A673 (cell line): ENCODE measurements at regions not wholly inside any gene's neighbourhood (a gene's known extent, or its start where the extent isn't known, plus 50 kb on each side); places are given as distances from the start of the nearest gene placed in this dataset.

Experiments used
- BruUV-seq: library from RNA; stranded (reverse); fragments of 400-500 nt; replicated peaks from 2 replicates; lab custom pipeline; 2021; lab: Mats Ljungman, UMichigan
- CTCF ChIA-PET: fragments of 300-600 bp; sonication (Branson Sonifier 250); formaldehyde crosslinking; loops from one replicate; lab custom pipeline; 2022; ENCODE audit warnings: antibody characterized with exemption; lab: Charles Lee
- POLR2A ChIA-PET: fragments of 300-600 bp; sonication (Branson Sonifier 250); formaldehyde crosslinking; loops from one replicate; lab custom pipeline; 2022; ENCODE audit warnings: antibody characterized with exemption; ENCODE audit not compliant: low non-redundant PET; lab: Charles Lee
- DNase-seq: peaks from one replicate; pipeline ENCODE4 v3.0.0-alpha.2; 2015; ENCODE audit warnings: low spot score
- H3K27ac ChIP-seq: fragments of 200-600 bp; sonication (generic); 2 replicates; pipeline ENCODE4 v1.5.1; 2016; ENCODE audit warnings: mixed run types, low read depth, mild to moderate bottlenecking, mixed read lengths, antibody characterized with exemption, low read length; ENCODE audit not compliant: poor library complexity, severe bottlenecking
- H3K27me3 ChIP-seq: fragments of 200-600 bp; sonication (generic); replicated peaks from 2 replicates; pipeline ENCODE4 v1.6.1; 2017; ENCODE audit warnings: mixed run types, low read depth, mild to moderate bottlenecking, mixed read lengths, antibody characterized with exemption, low read length; ENCODE audit not compliant: insufficient read depth, poor library complexity
- H3K36me3 ChIP-seq: fragments of 200-600 bp; sonication (generic); 2 replicates; pipeline ENCODE4 v1.6.1; 2016; ENCODE audit warnings: mixed run types, mild to moderate bottlenecking, mixed read lengths, antibody characterized with exemption, low read length; ENCODE audit not compliant: insufficient read depth, poor library complexity, severe bottlenecking
- H3K4me1 ChIP-seq: fragments of 200-600 bp; sonication (generic); 2 replicates; pipeline ENCODE4 v1.6.1; 2017; ENCODE audit warnings: mixed run types, mild to moderate bottlenecking, mixed read lengths, antibody characterized with exemption, low read length; ENCODE audit not compliant: insufficient read depth, poor library complexity, severe bottlenecking
- H3K4me3 ChIP-seq: fragments of 200-600 bp; sonication (generic); 2 replicates; pipeline ENCODE4 v1.5.1; 2016; ENCODE audit warnings: low read depth, mixed run types, mild to moderate bottlenecking, mixed read lengths, low read length; ENCODE audit not compliant: poor library complexity, severe bottlenecking
- H3K9me3 ChIP-seq: fragments of 200-600 bp; sonication (generic); 2 replicates; pipeline ENCODE4 v1.6.1; 2016; ENCODE audit warnings: mixed run types, low read depth, mild to moderate bottlenecking, mixed read lengths, antibody characterized with exemption, low read length; ENCODE audit not compliant: poor library complexity, severe bottlenecking
- EZH2 ChIP-seq: fragments of 200-600 bp; sonication (generic); IDR thresholded peaks from 2 replicates; pipeline ENCODE4 v1.6.1; 2017; ENCODE audit warnings: borderline replicate concordance, low read depth, mild to moderate bottlenecking, mixed read lengths, antibody characterized with exemption, low read length; ENCODE audit not compliant: poor library complexity, severe bottlenecking
- intact Hi-C: fragments of 100-400 bp; cut with micrococcal nuclease; formaldehyde crosslinking; loops from one replicate; pipeline ENCODE4 v1.10.0; 2022; ENCODE audit not compliant: unreplicated experiment
- TF ChIP-seq, protein P1 (sequence below): fragments of 300-800, 200-600 bp; sonication (generic); conservative IDR thresholded peaks from 2 replicates; pipeline ENCODE4 v1.5.1; 2017; ENCODE audit warnings: low read depth, mild to moderate bottlenecking, antibody characterized with exemption, low read length, moderate library complexity, mixed read lengths

DNA sequence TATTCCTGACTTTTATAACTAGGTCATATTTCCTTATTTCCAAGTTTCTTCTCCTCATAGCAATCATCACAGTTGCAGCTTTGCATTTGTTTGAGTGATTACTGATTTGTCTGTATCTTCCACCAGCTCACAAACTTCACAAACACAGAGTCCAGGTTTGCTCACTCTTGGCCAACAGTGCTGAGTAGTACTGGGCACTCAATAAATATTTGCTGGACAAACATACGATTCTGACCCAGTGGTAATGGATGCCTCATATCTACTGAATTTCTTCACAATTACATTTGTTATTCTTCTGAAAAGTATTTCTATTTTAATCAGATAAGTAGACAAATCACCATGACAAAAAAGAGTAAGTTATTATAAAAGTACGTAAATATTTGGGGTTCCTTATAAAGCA is 516.3 kb downstream of the TDRD15 start:
- BruUV-seq, result no TSS peak
- no peak overlapping the region for H3K4me3 ChIP-seq
- no peaks in the 10 kb centered on the region for H3K9me3 ChIP-seq
- no peak overlapping the region for H3K27ac ChIP-seq
- CTCF ChIA-PET, result no interaction called here
- H3K4me1 ChIP-seq, result no peaks in the 10 kb centered on the region
- intact Hi-C loops, result no loop called here
- peaks cover 2% of the 10 kb centered on the region for H3K27me3 ChIP-seq
- TF ChIP-seq, protein P1, sequence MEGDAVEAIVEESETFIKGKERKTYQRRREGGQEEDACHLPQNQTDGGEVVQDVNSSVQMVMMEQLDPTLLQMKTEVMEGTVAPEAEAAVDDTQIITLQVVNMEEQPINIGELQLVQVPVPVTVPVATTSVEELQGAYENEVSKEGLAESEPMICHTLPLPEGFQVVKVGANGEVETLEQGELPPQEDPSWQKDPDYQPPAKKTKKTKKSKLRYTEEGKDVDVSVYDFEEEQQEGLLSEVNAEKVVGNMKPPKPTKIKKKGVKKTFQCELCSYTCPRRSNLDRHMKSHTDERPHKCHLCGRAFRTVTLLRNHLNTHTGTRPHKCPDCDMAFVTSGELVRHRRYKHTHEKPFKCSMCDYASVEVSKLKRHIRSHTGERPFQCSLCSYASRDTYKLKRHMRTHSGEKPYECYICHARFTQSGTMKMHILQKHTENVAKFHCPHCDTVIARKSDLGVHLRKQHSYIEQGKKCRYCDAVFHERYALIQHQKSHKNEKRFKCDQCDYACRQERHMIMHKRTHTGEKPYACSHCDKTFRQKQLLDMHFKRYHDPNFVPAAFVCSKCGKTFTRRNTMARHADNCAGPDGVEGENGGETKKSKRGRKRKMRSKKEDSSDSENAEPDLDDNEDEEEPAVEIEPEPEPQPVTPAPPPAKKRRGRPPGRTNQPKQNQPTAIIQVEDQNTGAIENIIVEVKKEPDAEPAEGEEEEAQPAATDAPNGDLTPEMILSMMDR, result no peak
- TF ChIP-seq EZH2, result no peak
- H3K36me3 ChIP-seq, result no peaks in the 10 kb centered on the region
- POLR2A ChIA-PET, result no interaction called here
- DNase-seq, result no peak

DNA sequence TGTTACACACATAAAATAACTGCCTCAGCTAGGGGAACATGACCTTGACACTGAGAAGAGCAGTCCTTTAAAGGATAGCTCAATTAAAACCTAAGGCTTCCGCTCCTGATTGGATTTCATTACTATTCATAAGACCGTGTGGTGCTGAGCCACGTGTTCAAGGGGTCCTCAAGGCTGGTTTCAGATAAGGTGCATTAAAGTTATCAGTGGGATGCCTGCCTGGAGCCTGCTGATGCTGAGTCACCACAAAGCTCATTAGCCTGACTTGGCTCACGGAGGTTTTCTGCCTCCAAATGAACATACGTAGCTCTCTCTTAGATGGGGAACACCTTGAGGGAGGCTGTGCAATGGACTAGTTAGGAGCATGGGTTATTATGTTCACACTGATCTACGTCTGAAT is 518.9 kb downstream of the TDRD15 start:
- H3K4me1 ChIP-seq, result no peaks in the 10 kb centered on the region
- CTCF ChIA-PET, result no interaction called here
- TF ChIP-seq EZH2, result no peak
- TF ChIP-seq, protein P1, result no peak
- no peaks in the 10 kb centered on the region for H3K9me3 ChIP-seq
- intact Hi-C loops, result no loop called here
- no peaks in the 10 kb centered on the region for H3K36me3 ChIP-seq
- no TSS peak for BruUV-seq
- POLR2A ChIA-PET, result no interaction called here
- H3K27ac ChIP-seq, result no peak overlapping the region
- DNase-seq, result no peak
- peaks cover 2% of the 10 kb centered on the region for H3K27me3 ChIP-seq
- no peak overlapping the region for H3K4me3 ChIP-seq

DNA sequence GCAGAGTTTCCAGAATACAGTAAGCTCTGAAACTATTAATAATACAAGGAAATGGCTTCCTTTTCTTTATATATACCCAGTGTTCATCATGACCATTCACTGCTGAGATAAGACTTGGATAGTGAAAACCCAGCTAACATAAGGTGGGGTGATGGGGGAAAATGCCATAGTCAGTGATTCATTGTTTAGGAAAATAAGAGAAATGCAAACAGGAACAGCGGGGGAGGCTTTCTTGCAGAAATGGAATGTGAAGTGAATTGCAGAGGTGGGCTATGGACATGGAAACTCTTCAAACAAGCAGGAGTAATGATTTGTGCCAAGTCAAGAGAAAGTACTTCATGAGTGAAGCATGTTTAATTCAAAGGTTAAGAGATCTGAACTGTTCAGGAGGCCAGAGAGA is 519.4 kb downstream of the TDRD15 start:
- no TSS peak for BruUV-seq

More for the DNA sequence above, 519.4 kb downstream of the TDRD15 start:
- POLR2A ChIA-PET, result no interaction called here
- no peaks in the 10 kb centered on the region for H3K4me1 ChIP-seq
- CTCF ChIA-PET, result no interaction called here
- no peaks in the 10 kb centered on the region for H3K9me3 ChIP-seq
- intact Hi-C loops, result no loop called here
- TF ChIP-seq, protein P1, result no peak
- no peak for TF ChIP-seq EZH2
- H3K36me3 ChIP-seq, result no peaks in the 10 kb centered on the region
- no peak overlapping the region for H3K27ac ChIP-seq
- no peak for DNase-seq
- H3K4me3 ChIP-seq, result no peak overlapping the region
- peaks cover 2% of the 10 kb centered on the region for H3K27me3 ChIP-seq
